Nephron (organoid): ENCODE measurements at regions not wholly inside any gene's neighbourhood (a gene's known extent, or its start where the extent isn't known, plus 50 kb on each side); places are given as distances from the start of the nearest gene placed in this dataset.
"Not testable (repeated sequence)": the region's sequence is repeated elsewhere in the genome, so short reads cannot be mapped to it uniquely, and the experiment has no call there.

Experiments used
- H3K27ac Mint-ChIP-seq, 3 experiments: 2 replicates each; pipeline ENCODE4 v1.8.0; 2020; ENCODE audit warnings: mixed read lengths in 3 of 3, mild to moderate bottlenecking in 2 of 3, moderate library complexity in 1 of 3
- H3K27me3 Mint-ChIP-seq: 2 replicates; pipeline ENCODE4 v1.8.0; 2021; ENCODE audit warnings: low read depth, mild to moderate bottlenecking, moderate library complexity, mixed read lengths
- H3K36me3 Mint-ChIP-seq: 2 replicates; pipeline ENCODE4 v1.8.0; 2020; ENCODE audit warnings: low read depth, mixed read lengths
- H3K4me1 Mint-ChIP-seq: 2 replicates; pipeline ENCODE4 v1.8.0; 2020; ENCODE audit warnings: mixed read lengths
- H3K4me3 Mint-ChIP-seq, 3 experiments: 2 replicates each; pipeline ENCODE4 v1.8.0; 2020; ENCODE audit warnings: mild to moderate bottlenecking in 3 of 3, mixed read lengths in 3 of 3, moderate library complexity in 2 of 3
- H3K9me3 Mint-ChIP-seq: 2 replicates; pipeline ENCODE4 v1.8.0; 2020; ENCODE audit warnings: mixed read lengths
- CTCF ChIP-seq, 3 experiments: fragments of 200-600 bp; sonication (generic); IDR thresholded peaks; one replicate each; pipeline ENCODE4 v1.5.0; 2021; ENCODE audit warnings: antibody characterized with exemption in 3 of 3; ENCODE audit not compliant: unreplicated experiment in 3 of 3

GRCh38 chr17:52442350-52442749 is 283.8 kb upstream of the CA10 start:
- TF ChIP-seq CTCF (IDR thresholded peaks at IDR 0.05; ENCODE audit: unreplicated experiment in 3 of 3) = no peak

GRCh38 chr17:52420555-52421078 is 262.1 kb upstream of the CA10 start:
- no peaks in the 10 kb centered on the region for H3K27me3 Mint-ChIP-seq
- H3K27ac Mint-ChIP-seq = no peak overlapping the region
- no peaks in the 10 kb centered on the region for H3K36me3 Mint-ChIP-seq
- peaks cover 8% of the 10 kb centered on the region for H3K9me3 Mint-ChIP-seq
- peaks cover 4% of the 10 kb centered on the region for H3K4me1 Mint-ChIP-seq
- TF ChIP-seq CTCF (IDR thresholded peaks at IDR 0.05; ENCODE audit: unreplicated experiment in 3 of 3) = no peak
- no peak overlapping the region for H3K4me3 Mint-ChIP-seq

More at GRCh38 chr17:52442350-52442749, 283.8 kb upstream of the CA10 start:
- Mint-ChIP-seq H3K4me3 (no peak overlapping the region), H3K36me3 (no peaks in the 10 kb centered on the region), H3K27me3 (no peaks in the 10 kb centered on the region), H3K27ac (no peak overlapping the region), H3K9me3 (peaks cover 10% of the 10 kb centered on the region), H3K4me1 (no peaks in the 10 kb centered on the region)

GRCh38 chr17:52419229-52419641 is 260.7 kb upstream of the CA10 start:
- peaks cover 7% of the 10 kb centered on the region for H3K9me3 Mint-ChIP-seq
- no peak overlapping the region for H3K4me3 Mint-ChIP-seq
- no peak for TF ChIP-seq CTCF (IDR thresholded peaks at IDR 0.05; ENCODE audit: unreplicated experiment in 3 of 3)
- peaks cover 4% of the 10 kb centered on the region for H3K4me1 Mint-ChIP-seq
- H3K27me3 Mint-ChIP-seq = no peaks in the 10 kb centered on the region
- H3K36me3 Mint-ChIP-seq = no peaks in the 10 kb centered on the region
- no peak overlapping the region for H3K27ac Mint-ChIP-seq

- H3K4me3 Mint-ChIP-seq = no peak overlapping the region
Measured at GRCh38 chr17:52410781-52411180, 252.3 kb upstream of the CA10 start.

GRCh38 chr17:52409222-52409621 is 250.7 kb upstream of the CA10 start:
- not testable (repeated sequence) for H3K4me1 Mint-ChIP-seq, H3K27me3 Mint-ChIP-seq, H3K9me3 Mint-ChIP-seq, H3K27ac Mint-ChIP-seq, H3K36me3 Mint-ChIP-seq, H3K4me3 Mint-ChIP-seq

More at GRCh38 chr17:52410781-52411180, 252.3 kb upstream of the CA10 start:
- no peak for TF ChIP-seq CTCF (IDR thresholded peaks at IDR 0.05; ENCODE audit: unreplicated experiment in 3 of 3)
- H3K27ac Mint-ChIP-seq = no peak overlapping the region
- H3K36me3 Mint-ChIP-seq = no peaks in the 10 kb centered on the region
- H3K9me3 Mint-ChIP-seq = peaks cover 6% of the 10 kb centered on the region
- H3K27me3 Mint-ChIP-seq = no peaks in the 10 kb centered on the region
- no peaks in the 10 kb centered on the region for H3K4me1 Mint-ChIP-seq

GRCh38 chr17:52395308-52395707 is 236.8 kb upstream of the CA10 start:
- Mint-ChIP-seq H3K9me3 (peaks cover 3% of the 10 kb centered on the region), H3K4me1 (no peaks in the 10 kb centered on the region), H3K36me3 (no peaks in the 10 kb centered on the region), H3K27ac (no peak overlapping the region), H3K27me3 (no peaks in the 10 kb centered on the region), H3K4me3 (no peak overlapping the region)
- no peak for TF ChIP-seq CTCF (IDR thresholded peaks at IDR 0.05; ENCODE audit: unreplicated experiment in 3 of 3)
